NCI-H82 treated with DMSO at 0.1 percent for 48 hours (cell line): ENCODE measurements at regions not wholly inside any gene's neighbourhood (a gene's known extent, or its start where the extent isn't known, plus 50 kb on each side); places are given as distances from the start of the nearest gene placed in this dataset.

Experiments used
- DNase-seq: peaks from one replicate; lab custom pipeline; 2025; ENCODE audit not compliant: unreplicated experiment; lab: John Stamatoyannopoulos, UW

- no peak for DNase-seq
These were observed 200.0 kb upstream of the TCF21 start for GRCh38 chr6:133688705-133689492.

GRCh38 chr6:133689863-133690262 lies 199.1 kb upstream of the TCF21 start:
- DNase-seq, result no peak

- no peak for DNase-seq
These were observed 195.3 kb upstream of the TCF21 start for GRCh38 chr6:133693565-133693964.

- no peak for DNase-seq
These were observed 191.7 kb upstream of the TCF21 start for GRCh38 chr6:133697185-133697584.

GRCh38 chr6:133697666-133698065 lies 191.2 kb upstream of the TCF21 start:
- DNase-seq, result peak; percentile 34

GRCh38 chr6:133698272-133698671 lies 190.6 kb upstream of the TCF21 start:
- no peak for DNase-seq

GRCh38 chr6:133699741-133700385 lies 189.1 kb upstream of the TCF21 start:
- no peak for DNase-seq

- DNase-seq, result no peak
These were observed 187.1 kb upstream of the TCF21 start for GRCh38 chr6:133701633-133702331.

- DNase-seq, result no peak
These were observed 184.5 kb upstream of the TCF21 start for GRCh38 chr6:133704371-133704770.

GRCh38 chr6:133705066-133705465 lies 183.8 kb upstream of the TCF21 start:
- no peak for DNase-seq

- no peak for DNase-seq
These were observed 183.2 kb upstream of the TCF21 start for GRCh38 chr6:133705731-133706130.

GRCh38 chr6:133707456-133707855 lies 181.5 kb upstream of the TCF21 start:
- DNase-seq, result peak; percentile 39

- DNase-seq, result no peak
These were observed 178.1 kb upstream of the TCF21 start for GRCh38 chr6:133710826-133711225.

- DNase-seq, result no peak
These were observed 173.6 kb upstream of the TCF21 start for GRCh38 chr6:133715270-133715669.

GRCh38 chr6:133724726-133725125 lies 164.2 kb upstream of the TCF21 start:
- no peak for DNase-seq

GRCh38 chr6:133726188-133726587 lies 162.7 kb upstream of the TCF21 start:
- DNase-seq, result no peak

GRCh38 chr6:133730881-133731280 lies 158.0 kb upstream of the TCF21 start:
- no peak for DNase-seq

GRCh38 chr6:133740218-133740617 lies 148.7 kb upstream of the TCF21 start:
- no peak for DNase-seq

- no peak for DNase-seq
These were observed 148.1 kb upstream of the TCF21 start for GRCh38 chr6:133740816-133741215.

GRCh38 chr6:133741375-133741861 lies 147.5 kb upstream of the TCF21 start:
- DNase-seq, result peak; percentile 90

- DNase-seq, result no peak
These were observed 145.3 kb upstream of the TCF21 start for GRCh38 chr6:133743621-133744020.

- no peak for DNase-seq
These were observed 142.5 kb upstream of the TCF21 start for GRCh38 chr6:133746417-133746770.
